GM18519 (cell line): ENCODE measurements at regions not wholly inside any gene's neighbourhood (a gene's known extent, or its start where the extent isn't known, plus 50 kb on each side); places are given as distances from the start of the nearest gene placed in this dataset.
"Not testable (repeated sequence)": the region's sequence is repeated elsewhere in the genome, so short reads cannot be mapped to it uniquely, and the experiment has no call there.

Experiments used
- ATAC-seq: cut with Tn5 transposase; IDR thresholded peaks from one replicate; pipeline ENCODE4 v1.9.1; 2021; ENCODE audit warnings: mild to moderate bottlenecking, moderate library complexity; ENCODE audit not compliant: unreplicated experiment, low FRiP score

GRCh38 chr21:28074676-28075075 lies 918.0 kb downstream of the LTN1 start:
- ATAC-seq = no peak

GRCh38 chr21:28072601-28073000 lies 920.1 kb downstream of the LTN1 start:
- no peak for ATAC-seq

GRCh38 chr21:28069450-28069923 lies 923.2 kb downstream of the LTN1 start:
- ATAC-seq = no peak

DNA sequence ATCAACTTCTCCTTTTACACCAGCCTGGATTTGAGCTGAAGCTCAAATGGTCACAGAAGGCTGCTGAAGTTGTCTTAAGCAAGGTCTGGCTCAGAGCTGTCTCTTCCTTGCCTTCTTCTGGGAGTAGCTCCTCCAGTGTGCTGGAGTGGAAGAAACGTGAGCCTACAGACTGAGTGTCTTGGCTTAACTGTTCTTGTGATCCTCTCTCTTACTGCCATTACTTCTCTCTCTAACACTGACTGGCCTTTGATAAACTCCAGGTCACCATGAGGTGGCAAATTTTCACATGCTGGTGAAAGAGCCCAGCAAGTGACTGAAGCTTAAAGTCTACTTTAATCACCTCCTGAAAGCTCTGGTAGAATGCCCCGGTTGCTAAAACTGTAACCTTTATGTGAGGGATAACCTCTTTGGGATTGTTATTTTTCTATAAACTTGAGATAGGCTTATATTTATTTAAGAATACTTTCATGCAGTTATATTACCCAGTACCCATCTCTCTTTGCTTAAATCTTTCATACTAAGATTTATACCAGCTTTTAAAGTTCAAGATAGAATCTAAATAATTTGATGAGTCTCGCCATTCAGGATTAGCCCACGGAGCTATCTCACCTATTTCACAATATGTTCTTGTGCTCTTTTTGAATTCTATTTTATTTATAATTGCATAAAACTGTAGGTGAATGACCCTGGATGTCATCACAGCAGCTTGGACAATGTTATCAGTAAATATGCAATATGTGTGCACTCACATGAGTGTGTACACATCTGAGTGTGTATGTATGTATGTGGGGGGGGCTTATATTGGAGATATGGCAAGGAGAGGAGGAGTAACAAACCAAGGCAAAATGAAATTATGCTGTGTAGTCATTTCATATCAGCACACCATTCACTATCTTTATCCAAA lies 924.0 kb downstream of the LTN1 start:
- no peak for ATAC-seq

- no peak for ATAC-seq
Observed at GRCh38 chr21:28066596-28067387, 925.9 kb downstream of the LTN1 start.

DNA sequence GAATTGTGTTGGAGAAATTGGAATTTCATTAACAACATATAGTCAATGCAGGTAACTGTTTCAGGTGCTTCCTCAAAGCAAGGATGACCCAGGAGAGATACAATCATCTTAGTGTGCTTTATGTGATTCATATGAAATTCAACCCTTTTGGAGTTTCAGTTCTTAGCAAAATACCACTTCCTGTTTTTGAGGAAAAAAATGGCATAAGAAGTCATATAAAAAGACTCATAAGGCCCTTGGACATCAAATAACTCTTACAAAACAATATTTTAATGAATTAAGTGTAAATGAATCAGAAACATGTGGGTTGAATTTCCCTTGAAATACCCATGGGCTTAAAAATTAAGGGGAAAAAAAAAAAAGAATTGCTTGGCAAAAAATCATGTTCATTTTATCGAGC lies 926.6 kb downstream of the LTN1 start:
- ATAC-seq = peak; percentile 45

- no peak for ATAC-seq
Observed at GRCh38 chr21:28063241-28064216, 929.1 kb downstream of the LTN1 start.

GRCh38 chr21:28052956-28053355 lies 939.7 kb downstream of the LTN1 start:
- ATAC-seq = not testable (repeated sequence)

DNA sequence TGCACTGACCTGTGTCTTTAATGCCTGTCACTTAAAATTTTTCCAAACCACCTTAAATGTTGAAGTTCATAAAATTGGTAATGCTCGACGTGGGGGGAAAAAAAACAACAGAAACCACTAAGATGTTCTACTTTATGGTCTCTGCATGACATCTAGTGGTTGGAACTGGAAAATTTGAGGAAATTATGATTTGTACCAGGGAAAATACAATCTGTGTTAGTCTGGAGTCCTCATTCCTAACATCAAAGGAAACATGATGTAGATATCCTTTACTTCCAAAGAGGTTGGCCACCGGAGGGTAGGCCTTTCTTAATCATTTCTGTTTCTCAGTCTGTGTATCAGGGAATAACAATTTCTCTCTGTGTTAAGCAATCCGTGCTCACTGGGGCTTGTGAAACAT lies 941.0 kb downstream of the LTN1 start:
- ATAC-seq = not testable (repeated sequence)

DNA sequence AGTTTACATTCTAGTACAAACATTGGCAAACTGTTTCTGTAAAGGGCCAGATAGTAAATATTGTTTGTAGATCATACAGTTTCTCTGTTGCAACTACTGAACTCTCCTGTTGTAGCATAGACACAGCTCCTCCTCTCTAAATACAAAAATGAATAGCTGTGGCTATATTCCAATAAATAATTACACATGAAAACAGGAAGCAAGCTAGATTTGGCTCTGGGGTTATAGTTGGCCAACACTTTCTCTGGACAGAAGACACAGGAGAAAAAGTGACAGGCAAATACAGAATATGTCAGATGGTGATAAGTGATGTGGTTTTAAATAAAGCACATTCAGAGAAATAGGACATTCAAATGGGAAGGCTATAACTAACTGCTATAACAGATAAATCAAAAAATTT lies 957.0 kb downstream of the LTN1 start:
- not testable (repeated sequence) for ATAC-seq

DNA sequence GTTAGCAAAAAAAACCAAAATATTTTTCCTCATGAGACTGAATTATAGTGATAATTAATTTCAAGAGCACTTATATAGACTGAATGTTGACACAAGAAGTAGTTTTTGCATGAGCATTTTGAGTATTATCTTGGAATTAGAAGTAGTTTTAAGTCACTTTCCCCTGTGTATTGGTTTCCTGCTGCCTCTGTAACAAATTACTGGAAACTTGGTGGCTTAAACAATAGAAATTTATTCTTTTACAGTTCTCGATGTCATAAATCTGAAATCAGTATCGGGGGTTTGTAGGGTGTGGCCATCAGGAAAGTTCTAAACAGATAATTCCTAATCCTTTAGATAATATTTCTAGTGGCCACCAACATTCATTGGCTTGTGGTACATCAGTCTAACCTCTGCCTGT lies 957.8 kb downstream of the LTN1 start:
- not testable (repeated sequence) for ATAC-seq

DNA sequence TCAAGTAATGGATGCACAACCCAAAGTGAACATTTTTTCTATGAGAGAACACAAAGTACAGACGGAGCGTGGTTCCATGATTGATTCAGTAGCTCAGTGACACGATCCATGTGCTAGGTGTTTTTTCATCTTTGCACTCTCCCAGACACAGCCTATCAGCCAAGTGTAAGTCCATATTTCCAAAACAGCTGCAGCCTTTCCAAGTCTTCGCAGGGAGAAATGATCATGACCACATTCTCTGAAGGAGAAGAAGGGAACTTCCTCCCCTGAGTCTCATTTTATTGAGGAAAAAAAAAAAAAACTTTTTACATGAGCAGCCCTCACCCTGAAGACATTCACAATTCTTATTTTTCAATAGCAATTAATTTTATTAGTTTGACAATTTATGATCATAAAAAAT lies 958.3 kb downstream of the LTN1 start:
- ATAC-seq = not testable (repeated sequence)

DNA sequence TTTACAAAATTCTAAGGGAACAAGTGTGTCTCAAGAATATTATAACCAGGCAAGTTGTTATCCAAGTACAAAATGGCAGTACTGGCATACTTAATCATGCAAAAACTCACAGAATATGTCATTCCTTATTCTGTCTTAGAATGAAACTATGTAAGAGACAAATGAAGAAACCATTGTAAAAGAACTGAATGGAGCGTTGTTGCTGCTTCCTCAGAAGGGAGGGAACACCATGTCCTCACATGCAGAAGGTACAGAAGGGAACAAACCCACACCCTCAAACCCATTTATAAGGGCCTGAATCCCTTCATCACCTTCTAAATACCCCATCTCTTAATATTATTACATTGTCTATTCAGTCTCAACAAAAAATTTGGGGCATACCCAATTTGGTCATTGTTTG lies 960.0 kb downstream of the LTN1 start:
- ATAC-seq = not testable (repeated sequence)

DNA sequence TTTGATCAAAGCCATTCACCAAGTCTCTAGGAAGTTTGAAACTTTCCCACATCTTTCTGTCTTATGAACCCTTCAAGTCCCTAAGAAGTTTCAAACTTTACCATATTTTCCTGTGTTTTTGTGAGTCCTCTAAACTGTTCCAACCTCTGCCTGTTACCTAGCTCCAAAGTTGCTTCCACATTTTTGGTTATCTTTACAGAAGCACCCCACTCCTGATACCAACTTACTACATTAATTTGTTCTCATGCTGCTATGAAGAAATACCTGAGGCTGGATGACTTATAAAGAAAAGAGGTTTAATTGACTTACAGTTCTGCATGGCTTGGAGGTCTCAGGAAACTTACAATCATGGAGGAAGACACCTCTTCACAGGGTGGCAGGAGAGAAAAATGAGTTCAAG lies 961.6 kb downstream of the LTN1 start:
- not testable (repeated sequence) for ATAC-seq

DNA sequence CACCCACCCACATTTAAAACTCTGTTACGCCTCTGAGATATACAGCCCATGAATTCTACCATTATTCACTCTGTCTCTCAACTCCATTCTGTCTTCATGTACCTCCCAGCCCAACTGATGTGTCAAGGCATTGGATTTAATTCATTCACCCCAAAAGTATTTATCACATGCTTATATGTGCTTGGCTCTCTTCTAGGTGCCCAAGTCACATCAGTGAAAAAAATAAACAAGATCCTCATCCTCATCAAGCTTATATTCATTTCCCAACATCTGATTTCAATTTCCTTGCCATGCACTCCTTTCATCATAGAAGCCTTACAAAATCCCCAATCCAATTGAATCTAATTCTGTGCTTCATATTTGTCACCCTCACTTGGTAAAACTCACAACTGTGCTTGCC lies 967.6 kb downstream of the LTN1 start:
- ATAC-seq = no peak

GRCh38 chr21:28018741-28019669 lies 973.7 kb downstream of the LTN1 start:
- ATAC-seq = peak; percentile 83

DNA sequence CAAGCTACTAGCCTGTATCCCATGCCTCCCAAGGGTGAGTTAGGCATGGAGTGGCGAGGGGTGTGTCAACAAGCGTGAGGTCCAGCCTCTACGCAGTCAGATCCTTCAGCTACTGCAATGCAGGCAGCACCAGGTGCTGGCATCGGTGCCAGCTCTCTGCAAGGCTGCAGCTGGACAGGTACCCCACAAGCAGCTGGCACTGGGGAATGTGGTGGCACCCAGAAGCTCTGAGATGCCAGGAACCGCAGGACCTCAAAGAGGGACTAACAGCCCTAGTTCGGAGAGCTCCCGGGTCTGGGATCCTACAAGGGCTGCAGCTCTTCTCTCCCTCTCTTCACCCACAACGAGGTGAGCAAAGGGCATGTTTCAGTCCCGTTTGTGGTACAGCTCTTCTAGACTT lies 974.5 kb downstream of the LTN1 start:
- no peak for ATAC-seq

GRCh38 chr21:28016571-28016970 lies 976.1 kb downstream of the LTN1 start:
- ATAC-seq = no peak

GRCh38 chr21:28013123-28013522 lies 979.6 kb downstream of the LTN1 start:
- not testable (repeated sequence) for ATAC-seq
